Limb (tissue), 2 donors: ENCODE measurements at regions not wholly inside any gene's neighbourhood (a gene's known extent, or its start where the extent isn't known, plus 50 kb on each side); places are given as distances from the start of the nearest gene placed in this dataset.
"Not testable (repeated sequence)": the region's sequence is repeated elsewhere in the genome, so short reads cannot be mapped to it uniquely, and the experiment has no call there.

Experiments used
- DNase-seq, 2 donors: peaks; one replicate each; pipeline ENCODE4 v3.0.0-alpha.2; 2016; ENCODE audit errors: extremely low spot score in 2 of 2

DNA sequence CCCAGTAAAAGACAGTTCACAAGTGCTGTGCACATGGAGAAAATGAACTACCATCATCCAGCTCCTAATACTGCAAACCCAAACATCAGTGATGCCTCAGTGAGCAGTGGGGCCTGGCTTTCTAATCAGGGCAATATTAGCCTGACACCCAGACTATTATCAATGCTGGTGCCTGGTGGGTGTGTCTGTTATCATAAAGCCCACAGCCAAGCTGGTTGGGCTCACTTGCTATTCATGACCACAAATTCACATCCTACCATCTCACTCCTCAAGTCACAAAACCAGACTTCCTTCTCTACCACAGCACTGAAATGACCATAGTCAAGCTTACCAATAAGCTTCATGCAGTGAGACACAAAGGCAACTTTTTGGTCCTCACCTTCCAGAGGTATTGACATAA lies 180.8 kb upstream of the PLN start:
- DNase-seq, result no peak

DNA sequence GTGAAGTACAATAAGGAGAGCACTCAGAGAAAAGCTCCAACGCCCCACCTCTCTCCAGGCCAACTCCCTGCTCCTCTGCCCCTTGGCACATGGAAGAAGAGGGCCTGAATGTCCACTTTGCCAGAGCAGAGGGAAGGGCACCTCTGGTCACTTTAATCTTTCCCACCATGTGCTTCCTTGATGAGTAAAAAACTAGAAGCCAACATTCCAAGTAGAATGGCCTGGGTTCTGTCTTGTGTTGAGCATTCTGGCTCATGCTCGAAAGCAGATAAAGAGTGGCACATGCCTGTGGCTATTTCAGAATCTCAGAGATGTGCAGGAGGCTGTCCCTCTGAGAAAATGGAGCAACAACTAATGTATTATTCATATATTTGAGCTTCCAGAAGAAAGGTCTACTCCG lies 177.4 kb upstream of the PLN start:
- no peak for DNase-seq

DNA sequence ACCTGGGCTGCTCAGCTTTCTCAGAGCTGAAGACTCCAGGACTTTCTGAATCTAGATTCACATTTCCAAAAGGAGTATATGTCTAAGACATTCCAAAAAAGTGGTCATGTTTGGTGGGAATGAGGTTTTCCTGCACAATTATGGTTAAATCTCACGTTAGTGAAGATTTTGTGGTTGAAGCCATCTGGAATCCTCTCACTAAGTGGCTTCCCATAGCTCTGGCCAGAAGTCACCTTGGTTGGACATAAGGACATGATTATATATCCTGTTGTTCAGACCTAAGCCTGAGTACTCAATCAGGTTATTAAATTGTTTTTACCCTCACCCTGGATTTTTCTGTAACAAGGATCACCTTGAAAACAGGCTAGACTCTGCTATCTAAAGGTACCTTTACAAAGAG lies 176.1 kb upstream of the PLN start:
- no peak for DNase-seq

DNA sequence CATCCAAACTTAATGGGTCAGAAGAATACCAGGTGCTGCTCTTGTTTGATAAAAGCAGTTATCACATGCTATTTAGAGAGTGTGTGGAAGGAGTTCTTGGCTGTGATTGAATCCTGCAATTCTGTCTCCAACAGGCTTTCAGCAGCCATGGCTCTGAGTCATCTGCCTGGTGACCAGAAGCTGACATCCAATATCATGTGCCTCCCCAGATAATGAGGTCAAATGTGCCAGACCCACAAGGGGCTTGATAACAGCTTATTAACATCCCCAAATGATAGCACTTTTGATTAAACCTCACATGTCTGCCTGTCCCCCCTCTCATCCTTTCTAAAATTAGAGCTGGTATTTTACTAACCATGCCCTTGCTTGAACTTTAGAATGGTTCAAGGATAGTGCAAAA lies 175.7 kb upstream of the PLN start:
- DNase-seq, result no peak

DNA sequence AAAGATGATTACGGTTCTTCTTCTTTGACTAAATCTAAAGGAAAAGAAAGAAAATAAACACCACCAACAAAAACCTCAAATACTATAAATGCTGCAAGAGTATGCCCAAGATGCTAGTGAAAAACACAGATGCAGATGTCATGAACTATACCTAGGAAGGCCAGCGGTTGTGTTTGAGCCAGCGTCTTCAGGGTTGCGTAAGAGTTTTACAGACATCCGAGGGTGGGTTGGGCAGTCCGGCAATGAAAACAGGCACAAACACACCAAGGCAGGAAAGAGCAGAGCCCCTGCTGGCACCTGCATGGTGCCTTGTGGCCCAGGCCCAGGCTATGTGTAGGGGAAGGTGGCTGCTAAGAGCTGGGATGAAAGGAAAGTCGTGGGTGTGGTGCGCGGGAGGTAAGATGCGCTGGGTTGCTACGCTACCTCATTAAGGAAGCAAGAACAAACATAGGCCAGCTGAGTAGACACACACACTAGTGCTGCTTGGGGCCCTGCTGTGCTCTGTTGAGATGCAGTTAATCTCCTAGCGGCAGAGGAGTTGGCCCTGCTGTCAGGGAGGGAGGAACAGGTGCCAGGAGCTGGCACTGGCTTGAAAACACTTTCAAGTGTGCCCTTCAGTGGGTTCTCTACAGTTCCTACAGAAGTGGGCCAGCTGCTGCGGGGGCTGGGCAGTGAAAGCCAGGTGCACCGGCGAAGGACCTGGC lies 170.2 kb upstream of the PLN start:
- DNase-seq, result peak; percentile 21 to 31

DNA sequence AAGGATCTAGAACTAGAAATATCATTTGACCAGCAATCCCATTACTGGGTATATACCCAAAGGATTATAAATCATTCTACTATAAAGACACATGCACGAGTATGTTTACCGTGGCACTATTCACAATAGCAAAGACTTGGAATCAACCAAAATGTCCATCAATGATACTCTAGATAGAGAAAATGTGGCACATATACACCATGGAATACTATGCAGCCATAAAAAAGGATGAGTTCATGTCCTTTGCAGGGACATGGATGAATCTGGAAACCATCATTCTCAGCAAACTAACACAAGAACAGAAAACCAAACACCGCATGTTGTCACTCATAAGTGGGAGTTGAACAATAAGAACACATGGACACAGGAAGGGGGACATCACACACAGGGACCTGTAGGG lies 167.5 kb upstream of the PLN start:
- not testable (repeated sequence) for DNase-seq

DNA sequence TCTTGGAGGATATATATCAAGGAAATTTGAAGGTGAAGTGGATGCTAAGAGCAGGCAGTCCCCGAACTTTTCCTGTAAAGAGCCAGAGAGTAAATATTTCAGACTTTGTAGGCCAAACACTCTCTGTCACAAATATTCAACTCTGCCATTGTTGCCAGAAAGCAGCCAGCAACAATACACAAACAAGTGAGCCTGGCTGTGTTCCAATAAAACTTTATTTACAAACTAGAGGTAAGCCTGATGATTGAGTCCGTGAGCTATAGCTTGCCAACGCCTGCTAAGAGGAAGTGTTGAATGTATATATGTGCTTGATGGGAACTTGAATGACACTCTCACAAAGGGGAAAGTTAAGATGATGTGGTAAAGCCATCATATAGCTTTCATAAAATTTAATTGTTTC lies 166.0 kb upstream of the PLN start:
- DNase-seq, result no peak

DNA sequence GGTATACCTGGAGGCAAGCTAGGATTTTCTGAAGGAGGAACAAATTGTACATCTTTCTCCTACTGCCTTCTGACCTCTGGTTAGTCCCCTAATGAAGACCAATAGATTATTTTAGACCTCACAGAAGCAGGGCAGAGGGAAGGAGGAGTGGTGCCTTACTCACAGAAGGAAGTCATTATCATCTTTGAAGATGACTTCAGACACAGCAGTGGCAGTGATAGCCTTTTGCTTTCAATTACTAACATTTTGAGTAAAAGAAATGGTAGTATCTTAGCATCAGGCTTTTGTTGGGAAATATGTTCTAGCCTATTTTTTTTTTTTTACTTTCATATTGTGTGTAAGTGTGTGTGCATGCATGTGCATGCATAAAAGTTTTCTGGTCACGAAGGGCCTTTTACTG lies 164.2 kb upstream of the PLN start:
- no peak for DNase-seq

DNA sequence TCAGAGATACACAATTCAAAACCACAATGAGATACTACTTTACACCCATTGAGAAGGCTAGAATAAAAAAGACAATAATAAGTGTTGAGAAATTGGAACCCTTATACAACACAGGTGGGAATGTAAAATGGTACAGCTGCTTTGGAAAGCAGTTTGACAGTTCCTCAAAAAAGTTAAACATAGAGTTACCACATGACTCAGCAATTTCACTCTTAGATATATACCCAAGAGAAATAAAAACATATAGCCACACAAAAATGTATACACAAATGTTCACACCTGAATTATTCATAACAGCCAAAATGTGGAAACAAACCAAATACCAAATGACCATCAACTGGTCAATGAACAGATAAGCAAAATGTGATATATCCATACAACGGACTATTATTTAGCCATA lies 161.1 kb upstream of the PLN start:
- no peak for DNase-seq

DNA sequence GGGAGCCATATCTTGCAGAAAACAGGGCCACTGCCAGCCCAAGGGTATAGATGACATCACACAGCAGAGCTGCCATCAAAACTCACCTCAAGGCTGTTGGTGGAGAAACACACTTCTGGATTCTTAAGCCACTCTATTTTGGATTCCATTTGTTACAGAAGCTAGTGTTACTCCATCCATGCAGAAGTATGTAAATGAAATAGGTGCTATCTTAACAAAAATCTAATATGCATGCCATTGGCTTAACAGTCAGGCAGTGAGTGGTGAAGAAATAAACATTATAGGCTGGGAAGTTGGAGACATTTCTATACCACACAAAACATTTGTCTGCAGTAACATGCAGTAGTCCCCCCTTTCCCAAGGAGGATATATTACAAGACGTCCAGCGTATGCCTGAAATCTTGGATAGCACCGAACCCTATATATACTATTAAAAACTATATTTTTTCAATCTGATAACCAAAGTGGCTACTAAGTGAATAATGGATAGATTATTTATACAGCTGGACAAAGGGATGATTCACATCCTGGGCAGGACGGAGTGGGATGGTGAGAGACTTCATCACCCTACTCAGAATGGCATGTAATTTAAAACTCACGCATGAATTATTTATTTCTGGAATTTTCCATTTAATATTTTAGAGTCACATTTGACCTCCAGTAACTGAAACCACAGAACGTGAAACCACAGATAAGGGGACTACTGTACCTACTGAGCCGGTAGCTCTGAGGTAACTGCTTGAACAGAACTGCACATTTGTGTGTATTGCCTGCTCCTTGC lies 160.0 kb upstream of the PLN start:
- DNase-seq, result no peak

DNA sequence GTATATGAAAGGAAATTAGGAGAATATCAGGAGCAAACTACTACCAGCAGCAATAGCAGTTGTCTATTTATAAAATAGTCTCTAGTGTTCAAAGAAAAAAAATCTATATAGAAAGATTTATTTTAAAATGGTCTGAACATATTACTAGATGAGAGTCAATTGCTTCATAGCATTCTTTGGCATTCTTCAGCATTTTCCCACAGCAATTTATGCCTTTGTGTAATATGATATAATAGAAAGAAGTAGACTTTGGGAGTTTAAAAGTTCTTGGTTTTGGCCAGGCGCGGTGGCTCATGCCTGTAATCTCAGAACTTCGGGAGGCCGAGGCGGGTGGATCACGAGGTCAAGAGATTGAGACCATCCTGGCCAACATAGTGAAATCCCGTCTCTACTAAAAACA lies 157.0 kb upstream of the PLN start:
- no peak for DNase-seq

DNA sequence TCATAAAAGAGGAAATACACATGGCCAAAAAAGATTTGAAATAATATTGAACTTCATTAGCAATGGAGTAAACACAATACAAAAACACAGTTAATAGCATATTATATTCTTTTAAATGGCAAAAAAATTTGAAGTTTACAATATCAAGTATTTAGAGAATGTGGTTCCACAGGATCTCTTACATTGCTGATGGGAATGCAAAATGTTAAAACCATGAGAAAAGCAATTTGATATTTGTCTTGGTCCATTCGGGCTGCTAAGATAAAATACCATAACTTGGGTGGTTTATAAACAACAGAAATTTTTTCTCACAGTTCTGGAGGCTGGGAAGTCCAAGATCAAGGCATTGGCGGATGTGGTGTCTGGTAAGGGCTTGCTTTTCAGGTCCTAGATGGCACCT lies 154.0 kb upstream of the PLN start:
- no peak for DNase-seq

DNA sequence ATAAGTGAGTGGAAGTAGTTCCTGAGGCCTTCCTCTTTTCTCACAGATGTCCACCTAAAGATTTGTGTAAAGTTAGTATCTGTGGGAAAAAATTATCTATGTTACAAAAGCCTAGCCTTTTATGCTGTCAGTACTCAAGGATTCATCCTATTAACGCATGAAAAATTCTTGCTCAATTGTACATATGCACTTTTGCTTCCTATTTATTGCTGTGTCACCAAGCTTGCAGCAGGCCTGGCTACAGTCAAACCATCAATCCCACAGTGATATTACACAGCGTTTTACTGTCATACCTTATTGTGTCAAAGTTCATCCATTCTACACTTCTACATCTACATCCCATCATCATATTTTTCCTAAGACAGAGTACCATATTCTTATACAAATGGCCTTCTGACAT lies 151.1 kb upstream of the PLN start:
- DNase-seq, result no peak

DNA sequence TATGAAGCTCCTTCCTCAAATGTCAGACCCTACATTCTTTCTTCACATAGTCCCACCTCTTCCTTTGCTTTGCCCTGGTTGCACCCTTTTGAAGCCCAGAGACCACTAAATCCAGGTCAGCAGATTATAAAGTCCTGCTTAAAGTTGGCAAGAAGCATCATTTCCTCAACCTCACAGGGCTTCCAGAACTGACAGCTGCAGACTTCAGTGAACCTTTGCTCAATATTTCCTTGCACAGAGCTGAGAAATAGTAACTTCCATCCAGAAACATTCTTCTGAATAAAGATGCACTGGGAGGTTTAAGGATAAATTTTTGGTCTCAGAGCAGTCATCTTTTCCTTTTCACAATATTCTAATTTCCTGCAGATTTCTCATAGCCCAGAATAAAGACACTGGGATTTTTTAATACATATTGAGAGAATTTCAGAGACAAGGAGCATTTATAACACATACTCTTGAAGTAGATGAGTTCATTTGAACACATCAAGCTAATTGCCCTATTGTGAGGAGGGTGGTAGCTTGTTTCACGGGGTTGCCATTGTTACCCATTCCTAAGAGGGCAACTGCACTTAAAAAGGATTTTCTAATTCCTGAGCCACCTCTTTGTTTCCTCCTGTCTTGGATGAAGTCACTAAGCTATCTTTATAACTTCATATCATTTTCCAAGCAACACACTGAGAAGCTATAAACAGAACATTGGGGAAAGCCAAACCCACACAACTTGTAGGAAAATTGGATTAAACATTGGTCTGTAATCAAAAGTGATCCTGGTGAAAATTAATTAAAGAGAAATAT lies 150.2 kb upstream of the PLN start:
- DNase-seq, result no peak

DNA sequence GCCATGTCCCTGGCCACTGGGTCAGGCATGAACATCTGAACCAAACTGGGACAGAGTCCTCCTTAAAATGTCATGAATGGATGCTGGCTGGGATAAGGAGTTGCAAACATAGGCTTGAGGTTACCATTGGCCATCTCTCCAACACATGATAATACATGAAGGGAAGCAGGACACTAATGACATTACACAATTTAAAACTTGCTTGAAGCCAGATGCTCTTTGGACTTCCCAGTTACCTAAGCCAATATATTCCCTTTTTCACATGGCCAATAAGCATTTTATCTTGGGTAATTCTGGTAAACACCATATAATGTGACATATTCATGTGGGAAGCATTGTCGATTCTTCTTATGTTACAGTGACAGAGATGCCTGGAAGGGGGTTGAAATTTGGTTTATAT lies 148.0 kb upstream of the PLN start:
- DNase-seq, result no peak

DNA sequence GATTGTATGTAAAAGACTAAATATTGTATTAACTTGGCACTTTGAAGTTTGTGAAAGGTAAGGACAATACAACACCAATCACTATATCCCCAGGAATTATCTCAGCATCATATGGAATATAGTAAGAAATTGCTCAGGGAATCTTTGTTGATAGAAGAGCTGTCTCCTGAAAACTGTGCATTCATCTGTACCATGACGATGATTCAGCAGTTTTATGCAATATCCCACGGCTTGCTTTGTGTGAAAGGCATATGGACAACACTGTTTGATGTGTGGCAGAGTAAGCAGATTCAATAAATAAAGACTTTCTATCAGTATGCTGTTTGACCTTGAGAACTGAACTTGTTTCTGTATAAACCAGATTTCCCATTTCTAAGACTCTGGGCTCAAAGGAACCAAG lies 147.5 kb upstream of the PLN start:
- DNase-seq, result no peak

DNA sequence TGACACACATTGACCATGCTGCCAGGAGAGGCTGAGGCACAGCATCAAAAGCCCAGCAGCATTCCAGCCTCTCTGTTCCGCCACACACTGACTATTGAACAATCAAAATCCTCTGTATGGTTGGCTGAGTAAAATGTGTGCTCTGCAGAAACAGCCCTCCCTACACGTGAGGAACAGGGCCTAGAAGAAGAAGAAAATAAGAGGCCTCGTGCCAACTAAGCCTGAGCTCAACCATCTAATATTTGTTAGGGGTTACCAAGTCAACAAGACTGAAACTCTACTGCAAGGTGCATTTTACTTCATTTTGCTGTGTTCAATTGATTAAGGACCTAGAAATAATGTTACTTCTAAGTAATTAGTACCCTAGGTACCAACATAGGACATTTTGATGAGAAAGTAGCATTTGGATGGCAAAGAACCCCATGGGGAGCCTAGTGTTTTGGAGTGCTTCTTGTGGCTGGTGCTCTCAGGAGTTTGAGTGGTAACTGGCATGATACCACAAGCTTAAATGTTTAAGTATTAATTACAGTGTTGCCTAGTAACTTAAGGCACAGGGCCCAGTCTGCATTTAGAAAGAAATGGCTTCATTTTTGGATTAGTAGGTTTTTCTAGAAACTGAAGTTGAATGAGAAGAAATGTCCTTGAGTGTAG lies 146.6 kb upstream of the PLN start:
- DNase-seq, result no peak

DNA sequence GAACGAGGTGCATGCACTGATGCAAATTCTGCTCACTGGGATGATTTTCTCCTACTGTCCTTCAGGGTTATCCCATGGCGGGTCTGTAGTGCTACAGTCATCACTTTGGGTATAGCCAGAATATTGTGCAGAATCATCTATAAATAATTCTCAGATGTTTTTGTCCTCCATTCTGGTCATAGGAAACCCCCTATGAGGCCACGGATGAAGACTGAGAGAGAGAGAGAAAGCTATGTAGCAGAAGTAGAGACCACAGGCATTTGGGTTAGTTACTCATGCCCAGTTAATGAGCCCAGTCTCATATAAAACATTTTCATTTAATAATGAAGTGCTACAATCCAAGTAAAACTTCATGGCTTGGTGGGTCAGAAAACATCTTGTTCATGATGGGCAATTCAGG lies 145.1 kb upstream of the PLN start:
- DNase-seq, result no peak

DNA sequence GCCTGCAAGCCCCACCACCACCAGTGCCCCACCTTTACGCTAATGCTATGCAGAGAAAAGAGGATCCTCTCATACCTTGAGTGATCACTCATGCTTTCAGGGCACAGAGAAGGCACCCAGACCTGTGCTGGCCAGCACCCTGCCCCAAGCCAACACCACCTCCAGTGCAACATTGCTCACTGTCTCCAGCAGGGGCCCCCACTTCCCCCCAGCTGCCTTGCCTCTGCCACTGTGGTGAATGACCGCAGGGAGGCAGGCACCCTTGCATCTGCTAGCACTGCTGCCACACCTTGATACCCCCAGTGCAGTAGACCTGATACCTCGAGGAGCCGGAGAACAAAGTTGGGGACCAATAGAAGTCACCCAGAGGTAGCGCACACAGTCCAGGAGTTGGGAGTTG lies 139.2 kb upstream of the PLN start:
- DNase-seq, result no peak

DNA sequence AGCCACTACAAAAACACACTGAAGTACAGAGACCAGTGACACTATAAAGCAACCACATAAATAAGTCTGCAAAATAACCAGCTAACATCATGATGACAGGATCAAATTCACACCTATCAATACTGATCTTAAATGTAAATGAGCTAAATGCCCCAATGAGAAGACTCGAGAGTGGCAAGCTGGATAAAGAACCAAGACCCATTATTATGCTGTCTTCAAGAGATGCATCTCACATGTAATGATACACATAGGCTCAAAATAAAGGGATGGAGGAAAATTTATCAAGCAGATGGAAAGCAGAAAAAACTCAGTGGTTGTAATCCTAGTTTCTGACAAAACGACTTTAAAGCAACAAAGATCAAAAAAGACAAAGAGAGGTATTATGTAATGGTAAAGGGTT lies 138.1 kb upstream of the PLN start:
- DNase-seq, result no peak
